NCI-H2171 treated with DMSO at 0.1 percent for 48 hours (cell line): ENCODE measurements at regions not wholly inside any gene's neighbourhood (a gene's known extent, or its start where the extent isn't known, plus 50 kb on each side); places are given as distances from the start of the nearest gene placed in this dataset.
"Not testable (repeated sequence)": the region's sequence is repeated elsewhere in the genome, so short reads cannot be mapped to it uniquely, and the experiment has no call there.

Source experiments
- DNase-seq: peaks from one replicate; lab custom pipeline; 2025; lab: John Stamatoyannopoulos, UW

- DNase-seq = no peak
These were observed 55.0 kb upstream of the PPP1R2C start for GRCh38 chrX:42832764-42833549.

- not testable (repeated sequence) for DNase-seq
These were observed 55.6 kb upstream of the PPP1R2C start for GRCh38 chrX:42833550-42833940.

- DNase-seq = no peak
These were observed 59.3 kb upstream of the PPP1R2C start for GRCh38 chrX:42837101-42837726.

GRCh38 chrX:42837747-42838146, 59.8 kb upstream of the PPP1R2C start:
- no peak for DNase-seq

- no peak for DNase-seq
These were observed 61.7 kb upstream of the PPP1R2C start for GRCh38 chrX:42839632-42840031.

GRCh38 chrX:42846741-42847140, 68.8 kb upstream of the PPP1R2C start:
- DNase-seq = no peak

- DNase-seq = no peak
These were observed 77.3 kb upstream of the PPP1R2C start for GRCh38 chrX:42855259-42855658.

- no peak for DNase-seq
These were observed 79.8 kb upstream of the PPP1R2C start for GRCh38 chrX:42857766-42858165.

GRCh38 chrX:42869011-42869410, 91.0 kb upstream of the PPP1R2C start:
- DNase-seq = no peak

- no peak for DNase-seq
These were observed 91.9 kb upstream of the PPP1R2C start for GRCh38 chrX:42869659-42870476.

GRCh38 chrX:42886519-42886918, 108.6 kb upstream of the PPP1R2C start:
- no peak for DNase-seq

- DNase-seq = no peak
These were observed 123.0 kb upstream of the PPP1R2C start for GRCh38 chrX:42900947-42901346.

- no peak for DNase-seq
These were observed 124.5 kb upstream of the PPP1R2C start for GRCh38 chrX:42902513-42902912.

GRCh38 chrX:42920752-42921151, 142.8 kb upstream of the PPP1R2C start:
- no peak for DNase-seq

- DNase-seq = no peak
These were observed 152.1 kb upstream of the PPP1R2C start for GRCh38 chrX:42930071-42930470.

GRCh38 chrX:42930951-42931350, 153.0 kb upstream of the PPP1R2C start:
- DNase-seq = no peak

GRCh38 chrX:42933187-42933586, 155.2 kb upstream of the PPP1R2C start:
- DNase-seq = no peak

- DNase-seq = no peak
These were observed 156.2 kb upstream of the PPP1R2C start for GRCh38 chrX:42934020-42934726.

- no peak for DNase-seq
These were observed 163.7 kb upstream of the PPP1R2C start for GRCh38 chrX:42941671-42942070.

GRCh38 chrX:42943051-42943974, 165.3 kb upstream of the PPP1R2C start:
- no peak for DNase-seq

- DNase-seq = no peak
These were observed 166.5 kb upstream of the PPP1R2C start for GRCh38 chrX:42944381-42944998.
